ENCODE measurements at regions not wholly inside any gene's neighbourhood (a gene's known extent, or its start where the extent isn't known, plus 50 kb on each side); places are given as distances from the start of the nearest gene placed in this dataset.

DNA sequence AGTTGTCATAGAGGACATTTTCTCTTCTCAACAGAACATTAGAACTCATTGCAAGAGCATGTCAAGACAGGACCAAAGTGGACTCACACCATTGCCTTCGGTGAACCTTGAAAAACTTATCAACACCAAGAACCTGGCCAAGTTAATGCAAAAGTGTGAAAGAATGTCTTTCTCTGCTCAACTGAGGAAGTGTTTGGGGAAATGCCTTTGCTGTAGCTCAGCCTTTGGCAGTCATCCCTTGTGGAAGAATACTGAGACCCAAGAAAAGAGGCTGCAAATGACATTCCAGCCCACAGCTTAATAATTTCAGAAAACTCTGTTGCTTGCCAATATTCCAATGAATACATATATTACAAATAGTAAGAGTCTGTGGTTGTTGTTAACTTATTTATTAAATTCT, 728.8 kb upstream of the PIK3C3 start (continued):
- TF ChIP-seq, protein P1, sequence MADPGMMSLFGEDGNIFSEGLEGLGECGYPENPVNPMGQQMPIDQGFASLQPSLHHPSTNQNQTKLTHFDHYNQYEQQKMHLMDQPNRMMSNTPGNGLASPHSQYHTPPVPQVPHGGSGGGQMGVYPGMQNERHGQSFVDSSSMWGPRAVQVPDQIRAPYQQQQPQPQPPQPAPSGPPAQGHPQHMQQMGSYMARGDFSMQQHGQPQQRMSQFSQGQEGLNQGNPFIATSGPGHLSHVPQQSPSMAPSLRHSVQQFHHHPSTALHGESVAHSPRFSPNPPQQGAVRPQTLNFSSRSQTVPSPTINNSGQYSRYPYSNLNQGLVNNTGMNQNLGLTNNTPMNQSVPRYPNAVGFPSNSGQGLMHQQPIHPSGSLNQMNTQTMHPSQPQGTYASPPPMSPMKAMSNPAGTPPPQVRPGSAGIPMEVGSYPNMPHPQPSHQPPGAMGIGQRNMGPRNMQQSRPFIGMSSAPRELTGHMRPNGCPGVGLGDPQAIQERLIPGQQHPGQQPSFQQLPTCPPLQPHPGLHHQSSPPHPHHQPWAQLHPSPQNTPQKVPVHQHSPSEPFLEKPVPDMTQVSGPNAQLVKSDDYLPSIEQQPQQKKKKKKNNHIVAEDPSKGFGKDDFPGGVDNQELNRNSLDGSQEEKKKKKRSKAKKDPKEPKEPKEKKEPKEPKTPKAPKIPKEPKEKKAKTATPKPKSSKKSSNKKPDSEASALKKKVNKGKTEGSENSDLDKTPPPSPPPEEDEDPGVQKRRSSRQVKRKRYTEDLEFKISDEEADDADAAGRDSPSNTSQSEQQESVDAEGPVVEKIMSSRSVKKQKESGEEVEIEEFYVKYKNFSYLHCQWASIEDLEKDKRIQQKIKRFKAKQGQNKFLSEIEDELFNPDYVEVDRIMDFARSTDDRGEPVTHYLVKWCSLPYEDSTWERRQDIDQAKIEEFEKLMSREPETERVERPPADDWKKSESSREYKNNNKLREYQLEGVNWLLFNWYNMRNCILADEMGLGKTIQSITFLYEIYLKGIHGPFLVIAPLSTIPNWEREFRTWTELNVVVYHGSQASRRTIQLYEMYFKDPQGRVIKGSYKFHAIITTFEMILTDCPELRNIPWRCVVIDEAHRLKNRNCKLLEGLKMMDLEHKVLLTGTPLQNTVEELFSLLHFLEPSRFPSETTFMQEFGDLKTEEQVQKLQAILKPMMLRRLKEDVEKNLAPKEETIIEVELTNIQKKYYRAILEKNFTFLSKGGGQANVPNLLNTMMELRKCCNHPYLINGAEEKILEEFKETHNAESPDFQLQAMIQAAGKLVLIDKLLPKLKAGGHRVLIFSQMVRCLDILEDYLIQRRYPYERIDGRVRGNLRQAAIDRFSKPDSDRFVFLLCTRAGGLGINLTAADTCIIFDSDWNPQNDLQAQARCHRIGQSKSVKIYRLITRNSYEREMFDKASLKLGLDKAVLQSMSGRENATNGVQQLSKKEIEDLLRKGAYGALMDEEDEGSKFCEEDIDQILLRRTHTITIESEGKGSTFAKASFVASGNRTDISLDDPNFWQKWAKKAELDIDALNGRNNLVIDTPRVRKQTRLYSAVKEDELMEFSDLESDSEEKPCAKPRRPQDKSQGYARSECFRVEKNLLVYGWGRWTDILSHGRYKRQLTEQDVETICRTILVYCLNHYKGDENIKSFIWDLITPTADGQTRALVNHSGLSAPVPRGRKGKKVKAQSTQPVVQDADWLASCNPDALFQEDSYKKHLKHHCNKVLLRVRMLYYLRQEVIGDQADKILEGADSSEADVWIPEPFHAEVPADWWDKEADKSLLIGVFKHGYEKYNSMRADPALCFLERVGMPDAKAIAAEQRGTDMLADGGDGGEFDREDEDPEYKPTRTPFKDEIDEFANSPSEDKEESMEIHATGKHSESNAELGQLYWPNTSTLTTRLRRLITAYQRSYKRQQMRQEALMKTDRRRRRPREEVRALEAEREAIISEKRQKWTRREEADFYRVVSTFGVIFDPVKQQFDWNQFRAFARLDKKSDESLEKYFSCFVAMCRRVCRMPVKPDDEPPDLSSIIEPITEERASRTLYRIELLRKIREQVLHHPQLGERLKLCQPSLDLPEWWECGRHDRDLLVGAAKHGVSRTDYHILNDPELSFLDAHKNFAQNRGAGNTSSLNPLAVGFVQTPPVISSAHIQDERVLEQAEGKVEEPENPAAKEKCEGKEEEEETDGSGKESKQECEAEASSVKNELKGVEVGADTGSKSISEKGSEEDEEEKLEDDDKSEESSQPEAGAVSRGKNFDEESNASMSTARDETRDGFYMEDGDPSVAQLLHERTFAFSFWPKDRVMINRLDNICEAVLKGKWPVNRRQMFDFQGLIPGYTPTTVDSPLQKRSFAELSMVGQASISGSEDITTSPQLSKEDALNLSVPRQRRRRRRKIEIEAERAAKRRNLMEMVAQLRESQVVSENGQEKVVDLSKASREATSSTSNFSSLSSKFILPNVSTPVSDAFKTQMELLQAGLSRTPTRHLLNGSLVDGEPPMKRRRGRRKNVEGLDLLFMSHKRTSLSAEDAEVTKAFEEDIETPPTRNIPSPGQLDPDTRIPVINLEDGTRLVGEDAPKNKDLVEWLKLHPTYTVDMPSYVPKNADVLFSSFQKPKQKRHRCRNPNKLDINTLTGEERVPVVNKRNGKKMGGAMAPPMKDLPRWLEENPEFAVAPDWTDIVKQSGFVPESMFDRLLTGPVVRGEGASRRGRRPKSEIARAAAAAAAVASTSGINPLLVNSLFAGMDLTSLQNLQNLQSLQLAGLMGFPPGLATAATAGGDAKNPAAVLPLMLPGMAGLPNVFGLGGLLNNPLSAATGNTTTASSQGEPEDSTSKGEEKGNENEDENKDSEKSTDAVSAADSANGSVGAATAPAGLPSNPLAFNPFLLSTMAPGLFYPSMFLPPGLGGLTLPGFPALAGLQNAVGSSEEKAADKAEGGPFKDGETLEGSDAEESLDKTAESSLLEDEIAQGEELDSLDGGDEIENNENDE (IDR thresholded peaks at IDR 0.05; ENCODE audit: insufficient replicate concordance, low read length), result no peak
- TF ChIP-seq, protein P2, sequence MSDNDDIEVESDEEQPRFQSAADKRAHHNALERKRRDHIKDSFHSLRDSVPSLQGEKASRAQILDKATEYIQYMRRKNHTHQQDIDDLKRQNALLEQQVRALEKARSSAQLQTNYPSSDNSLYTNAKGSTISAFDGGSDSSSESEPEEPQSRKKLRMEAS (IDR thresholded peaks at IDR 0.05), result no peak
- TF ChIP-seq HDAC6 (IDR thresholded peaks at IDR 0.05; ENCODE audit: low read depth, low read length) (no peak), CBX8 (IDR thresholded peaks at IDR 0.05; ENCODE audit: borderline replicate concordance, low read depth, low read length) (no peak), RNF2 (IDR thresholded peaks at IDR 0.05; ENCODE audit: borderline replicate concordance, low read depth, low read length, missing control alignments, poor library complexity, severe bottlenecking) (no peak), CEBPB (IDR thresholded peaks at IDR 0.05; ENCODE audit: low read depth, low read length) (no peak), SP2 (IDR thresholded peaks at IDR 0.05; ENCODE audit: low read length) (no peak), EGR1 (IDR thresholded peaks at IDR 0.05; ENCODE audit: borderline replicate concordance, low read depth, low read length) (no peak), SRF (IDR thresholded peaks at IDR 0.05; ENCODE audit: low read depth, low read length) (no peak), JUN (IDR thresholded peaks at IDR 0.05; ENCODE audit: low read depth, low read length) (no peak)
- TF ChIP-seq, protein P3, sequence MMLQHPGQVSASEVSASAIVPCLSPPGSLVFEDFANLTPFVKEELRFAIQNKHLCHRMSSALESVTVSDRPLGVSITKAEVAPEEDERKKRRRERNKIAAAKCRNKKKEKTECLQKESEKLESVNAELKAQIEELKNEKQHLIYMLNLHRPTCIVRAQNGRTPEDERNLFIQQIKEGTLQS (IDR thresholded peaks at IDR 0.05; ENCODE audit: insufficient read depth, low read depth, low read length), result no peak

Data from H1 (cell line).